DND-41 (cell line): ENCODE measurements at regions not wholly inside any gene's neighbourhood (a gene's known extent, or its start where the extent isn't known, plus 50 kb on each side); places are given as distances from the start of the nearest gene placed in this dataset.

Source experiments
- ATAC-seq: fragments of 200-7000 bp; cut with Tn5 transposase; 3 replicates; pipeline ENCODE4 v1.9.1; 2021; ENCODE audit warnings: low read depth; ENCODE audit not compliant: insufficient read depth
- DNase-seq: peaks from one replicate; pipeline ENCODE4 v3.0.0-alpha.2; 2020
- H2AFZ ChIP-seq: 2 replicates; pipeline ENCODE4 v1.6.0; 2012; ENCODE audit warnings: low read depth, low read length
- H3K27ac ChIP-seq: 2 replicates; pipeline ENCODE4 v1.5.1; 2012; ENCODE audit warnings: low read length, inconsistent platforms
- H3K27me3 ChIP-seq: fragments of 200-600 bp; sonication (generic); 2 replicates; pipeline ENCODE4 v1.6.0; 2012; ENCODE audit warnings: low read length, mild to moderate bottlenecking, inconsistent platforms; ENCODE audit not compliant: insufficient read depth, poor library complexity
- H3K36me3 ChIP-seq: 2 replicates; pipeline ENCODE4 v1.5.1; 2012; ENCODE audit warnings: low read length, inconsistent platforms; ENCODE audit not compliant: insufficient read depth
- H3K4me1 ChIP-seq: 2 replicates; pipeline ENCODE4 v1.5.1; 2012; ENCODE audit warnings: mild to moderate bottlenecking, low read length; ENCODE audit not compliant: insufficient read depth
- H3K4me2 ChIP-seq: 2 replicates; pipeline ENCODE4 v1.6.0; 2012; ENCODE audit warnings: mild to moderate bottlenecking, moderate library complexity, low read length, inconsistent platforms; ENCODE audit not compliant: insufficient read depth
- H3K4me3 ChIP-seq, 2 experiments: fragments of 200-600 bp in 1 of 2; shearing (Covaris generic) in 1 of 2; 2 replicates each; pipeline ENCODE4 v1.5.1; 2012 to 2016; ENCODE audit warnings: inconsistent platforms in 2 of 2, low read length in 2 of 2, mild to moderate bottlenecking in 2 of 2, low read depth in 1 of 2, moderate library complexity in 1 of 2
- H3K79me2 ChIP-seq: 2 replicates; pipeline ENCODE4 v1.6.0; 2012; ENCODE audit warnings: low read length, inconsistent platforms; ENCODE audit not compliant: insufficient read depth
- H3K9ac ChIP-seq: 2 replicates; pipeline ENCODE4 v1.6.0; 2012; ENCODE audit warnings: low read depth, mild to moderate bottlenecking, inconsistent platforms, low read length, moderate library complexity
- H3K9me3 ChIP-seq: 2 replicates; pipeline ENCODE4 v1.5.1; 2012; ENCODE audit warnings: low read length, moderate library complexity, mild to moderate bottlenecking, inconsistent platforms; ENCODE audit not compliant: insufficient read depth, severe bottlenecking
- H4K20me1 ChIP-seq: 2 replicates; pipeline ENCODE4 v1.6.0; 2012; ENCODE audit warnings: low read length; ENCODE audit not compliant: insufficient read depth
- CTCF ChIP-seq: IDR thresholded peaks from 2 replicates; pipeline ENCODE4 v1.5.1; 2012; ENCODE audit warnings: borderline replicate concordance, low read length, moderate library complexity, mild to moderate bottlenecking; ENCODE audit not compliant: poor library complexity, severe bottlenecking; ENCODE audit errors: extremely low read depth
- EZH2 ChIP-seq: IDR thresholded peaks from 3 replicates; pipeline ENCODE4 v1.6.1; 2012; ENCODE audit warnings: borderline replicate concordance, low read depth, mild to moderate bottlenecking, moderate library complexity, low read length, inconsistent platforms; ENCODE audit not compliant: severe bottlenecking

DNA sequence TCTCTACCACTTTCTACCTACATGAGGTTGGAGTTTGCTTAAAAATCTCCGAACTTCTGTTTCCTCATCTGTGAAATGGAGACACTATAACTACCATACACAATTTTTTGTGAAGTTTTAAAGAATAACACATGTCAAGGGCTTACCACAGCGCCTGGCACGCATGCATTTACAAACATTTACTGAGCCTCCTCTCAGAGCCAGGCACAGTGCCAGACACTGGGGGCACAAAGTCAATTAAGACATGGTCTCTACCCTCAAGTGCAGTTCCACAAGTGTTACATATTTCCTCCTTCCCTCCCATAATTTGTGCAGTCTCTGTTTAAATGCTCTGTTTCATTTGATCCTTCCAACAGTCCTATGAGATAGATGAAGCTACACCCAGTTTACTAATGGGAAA, 356.4 kb upstream of the ESRRG start:
- Histone ChIP-seq H3K27ac (no peak overlapping the region), H3K9me3 (peaks cover 2% of the 10 kb centered on the region), H3K36me3 (no peaks in the 10 kb centered on the region), H3K27me3 (no peaks in the 10 kb centered on the region), H3K79me2 (no peaks in the 10 kb centered on the region), H3K4me2 (no peak overlapping the region), H3K4me1 (no peaks in the 10 kb centered on the region), H2AFZ (no peak overlapping the region), H4K20me1 (no peaks in the 10 kb centered on the region), H3K4me3 (no peak overlapping the region), H3K9ac (no peak overlapping the region)
- DNase-seq (no peak), ATAC-seq (no peak)
- TF ChIP-seq EZH2 (no peak), CTCF (no peak)

DNA sequence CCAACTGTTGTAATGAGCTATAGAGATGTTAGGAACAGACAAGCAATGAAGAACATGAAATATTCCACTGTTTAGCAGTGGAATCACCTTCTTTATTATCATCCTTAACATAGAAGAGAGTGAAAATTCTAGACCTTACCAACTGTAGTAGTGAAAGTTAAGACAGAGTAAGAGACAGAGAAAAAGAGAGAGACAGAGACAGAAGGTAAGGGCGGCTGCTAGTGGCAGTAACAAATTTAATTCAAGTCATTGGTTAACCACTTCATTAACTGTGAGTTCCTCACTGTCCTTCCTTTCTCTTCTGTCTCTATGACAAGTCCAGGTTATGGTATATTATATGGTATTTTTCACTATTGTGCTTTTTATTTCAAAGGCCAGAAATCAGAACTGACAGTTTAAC, 355.7 kb upstream of the ESRRG start:
- Histone ChIP-seq H3K27ac (no peak overlapping the region), H3K79me2 (no peaks in the 10 kb centered on the region), H3K4me1 (no peaks in the 10 kb centered on the region), H3K27me3 (no peaks in the 10 kb centered on the region), H3K9ac (no peak overlapping the region), H3K4me3 (no peak overlapping the region), H4K20me1 (no peaks in the 10 kb centered on the region), H3K4me2 (no peak overlapping the region), H2AFZ (no peak overlapping the region), H3K9me3 (peaks cover 2% of the 10 kb centered on the region), H3K36me3 (no peaks in the 10 kb centered on the region)
- ATAC-seq (no peak), DNase-seq (no peak)
- no peak for TF ChIP-seq CTCF
- TF ChIP-seq EZH2: no peak

DNA sequence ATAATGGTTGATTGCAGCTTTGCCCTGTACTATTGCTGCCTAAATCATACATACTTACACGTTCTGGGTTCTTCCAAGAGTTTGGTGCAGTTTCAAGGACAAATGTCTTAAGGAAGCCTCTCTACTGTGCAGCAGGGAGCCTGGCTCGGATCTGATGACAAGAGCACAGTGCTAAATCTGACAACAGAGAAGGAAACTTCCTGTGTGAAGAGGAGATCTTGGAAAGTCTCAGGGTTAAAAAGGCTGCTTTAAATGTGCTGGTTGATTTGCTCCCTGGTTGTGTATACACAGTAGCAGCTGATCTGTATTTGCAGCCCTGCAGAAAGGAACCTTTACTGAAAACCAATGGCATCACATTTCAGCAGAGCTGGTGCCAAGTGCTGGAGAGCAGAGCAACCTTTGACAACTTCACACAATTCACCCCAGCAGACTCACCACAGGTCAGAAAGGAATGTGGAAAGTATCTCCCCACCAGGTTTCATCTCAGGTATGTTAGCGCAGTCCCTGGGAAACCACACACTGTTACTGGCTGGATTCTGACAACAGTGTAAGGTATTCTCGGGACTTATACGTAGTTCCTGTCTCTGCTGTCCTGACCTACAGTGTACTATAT, 355.0 kb upstream of the ESRRG start:
- H3K9ac ChIP-seq: no peak overlapping the region
- no peaks in the 10 kb centered on the region for H3K79me2 ChIP-seq
- H4K20me1 ChIP-seq: no peaks in the 10 kb centered on the region
- no peak overlapping the region for H3K4me2 ChIP-seq
- H3K9me3 ChIP-seq: peaks cover 2% of the 10 kb centered on the region
- H3K27ac ChIP-seq: no peak overlapping the region
- no peak for TF ChIP-seq CTCF
- TF ChIP-seq EZH2: no peak
- no peaks in the 10 kb centered on the region for H3K27me3 ChIP-seq
- no peaks in the 10 kb centered on the region for H3K36me3 ChIP-seq
- no peak for ATAC-seq
- H2AFZ ChIP-seq: no peak overlapping the region
- DNase-seq: no peak
- no peak overlapping the region for H3K4me3 ChIP-seq
- H3K4me1 ChIP-seq: no peaks in the 10 kb centered on the region

DNA sequence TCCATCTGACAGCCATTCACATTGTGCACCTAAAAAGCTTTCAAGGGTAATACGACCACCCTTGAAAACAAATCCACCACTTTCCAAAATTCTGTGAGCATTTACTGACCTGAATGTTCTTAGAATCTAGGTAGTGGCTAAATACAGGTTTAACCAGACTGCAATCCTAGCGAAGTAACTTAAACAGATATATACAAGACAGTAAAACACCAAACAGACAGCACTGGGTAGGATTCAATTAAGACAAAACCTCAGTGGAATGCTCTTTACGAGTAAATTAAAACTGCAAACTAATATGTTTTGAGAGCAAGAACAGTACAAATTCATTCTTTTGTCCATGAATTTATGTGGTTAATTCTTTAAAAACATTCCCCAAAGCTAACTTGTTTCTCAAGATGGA, 354.2 kb upstream of the ESRRG start:
- ATAC-seq (no peak), DNase-seq (no peak)
- Histone ChIP-seq H4K20me1 (no peaks in the 10 kb centered on the region), H3K4me3 (no peak overlapping the region), H3K79me2 (no peaks in the 10 kb centered on the region), H3K27ac (no peak overlapping the region), H3K36me3 (no peaks in the 10 kb centered on the region), H3K4me2 (no peak overlapping the region), H2AFZ (no peak overlapping the region), H3K9me3 (peaks cover 2% of the 10 kb centered on the region), H3K4me1 (no peaks in the 10 kb centered on the region), H3K27me3 (no peaks in the 10 kb centered on the region), H3K9ac (no peak overlapping the region)
- TF ChIP-seq CTCF: no peak
- no peak for TF ChIP-seq EZH2
